ENCODE measurements at regions not wholly inside any gene's neighbourhood (a gene's known extent, or its start where the extent isn't known, plus 50 kb on each side); places are given as distances from the start of the nearest gene placed in this dataset.

- no peak for TF ChIP-seq CTCF (IDR thresholded peaks at IDR 0.05; ENCODE audit: borderline replicate concordance, extremely low read depth, low read length, poor library complexity, severe bottlenecking)
- TF ChIP-seq EZH2 (IDR thresholded peaks at IDR 0.05; ENCODE audit: borderline replicate concordance, low read depth, low read length, severe bottlenecking), result no peak
Observed at GRCh38 chr2:14039134-14039533, 593.4 kb upstream of the LRATD1 start.
